DOHH2 (cell line): ENCODE measurements at regions not wholly inside any gene's neighbourhood (a gene's known extent, or its start where the extent isn't known, plus 50 kb on each side); places are given as distances from the start of the nearest gene placed in this dataset.

Experiments
- H3F3A ChIP-seq: fragments of 200-600 bp; sonication (generic), shearing (Covaris generic); 2 replicates; pipeline ENCODE4 v1.6.0; 2016; ENCODE audit warnings: antibody characterized with exemption, mild to moderate bottlenecking; ENCODE audit not compliant: control insufficient read depth, insufficient read depth
- H3K27ac ChIP-seq: fragments of 200-600 bp; sonication (generic); 2 replicates; pipeline ENCODE4 v1.5.1; 2014; ENCODE audit warnings: low read depth, mild to moderate bottlenecking, low read length, moderate library complexity
- H3K27me3 ChIP-seq: fragments of 200-600 bp; sonication (generic); 2 replicates; pipeline ENCODE4 v1.6.1; 2014; ENCODE audit warnings: mild to moderate bottlenecking, low read length, mixed read lengths; ENCODE audit not compliant: control insufficient read depth
- H3K36me3 ChIP-seq: fragments of 200-600 bp; sonication (generic); 2 replicates; pipeline ENCODE4 v1.6.1; 2014; ENCODE audit warnings: mild to moderate bottlenecking, low read length, moderate library complexity, mixed read lengths; ENCODE audit not compliant: control insufficient read depth
- H3K4me1 ChIP-seq: fragments of 200-600 bp; sonication (generic); 2 replicates; pipeline ENCODE4 v1.6.1; 2014; ENCODE audit warnings: mild to moderate bottlenecking, low read length, mixed read lengths; ENCODE audit not compliant: control insufficient read depth
- H3K4me2 ChIP-seq: fragments of 200-600 bp; sonication (generic); 2 replicates; pipeline ENCODE4 v1.6.0; 2014; ENCODE audit warnings: mild to moderate bottlenecking, low read length, moderate library complexity
- H3K4me3 ChIP-seq: fragments of 200-600 bp; sonication (generic); 2 replicates; pipeline ENCODE4 v1.5.1; 2014; ENCODE audit warnings: mild to moderate bottlenecking, low read length, mixed read lengths
- H3K79me2 ChIP-seq: fragments of 200-600 bp; sonication (generic); 2 replicates; pipeline ENCODE4 v1.6.1; 2014; ENCODE audit warnings: mild to moderate bottlenecking, low read length, mixed read lengths; ENCODE audit not compliant: control insufficient read depth
- H3K9me2 ChIP-seq: fragments of 200-600 bp; sonication (generic); replicated peaks from 2 replicates; pipeline ENCODE4 v1.6.1; 2014; ENCODE audit warnings: mild to moderate bottlenecking, low read length, mixed read lengths; ENCODE audit not compliant: control insufficient read depth
- H3K9me3 ChIP-seq: fragments of 200-600 bp; sonication (generic); 2 replicates; pipeline ENCODE4 v1.6.1; 2014; ENCODE audit warnings: antibody characterized with exemption, low read length, mixed read lengths; ENCODE audit not compliant: control insufficient read depth, insufficient read depth
- H4K20me1 ChIP-seq: fragments of 200-600 bp; sonication (generic); 2 replicates; pipeline ENCODE4 v1.6.0; 2014; ENCODE audit warnings: low read depth, mild to moderate bottlenecking, antibody characterized with exemption, low read length, moderate library complexity; ENCODE audit not compliant: control insufficient read depth, insufficient read depth
- CTCF ChIP-seq: fragments of 200-600 bp; sonication (generic); IDR thresholded peaks from one replicate; pipeline ENCODE4 v1.5.1; 2014; ENCODE audit warnings: antibody characterized with exemption, mild to moderate bottlenecking, low read depth, low read length; ENCODE audit not compliant: poor library complexity, severe bottlenecking
- EZH2phosphoT487 ChIP-seq: fragments of 200-600 bp; sonication (generic); IDR thresholded peaks from 2 replicates; pipeline ENCODE4 v1.6.1; 2017; ENCODE audit warnings: borderline replicate concordance, mild to moderate bottlenecking, antibody characterized with exemption, low read length, moderate library complexity, mixed read lengths

- no peaks in the 10 kb centered on the region for H3K9me3 ChIP-seq
- no peaks in the 10 kb centered on the region for H4K20me1 ChIP-seq
- no peak overlapping the region for H3K27ac ChIP-seq
- H3K4me3 ChIP-seq, result no peak overlapping the region
- TF ChIP-seq EZH2phosphoT487 (no peak), CTCF (no peak)
- peaks cover 9% of the 10 kb centered on the region for H3K4me1 ChIP-seq
- no peak overlapping the region for H3K4me2 ChIP-seq
- no peaks in the 10 kb centered on the region for H3K27me3 ChIP-seq
- no peaks in the 10 kb centered on the region for H3K79me2 ChIP-seq
- no peaks in the 10 kb centered on the region; the same call in 1 of the 2 replicates for H3K9me2 ChIP-seq
- H3F3A ChIP-seq, result no peaks in the 10 kb centered on the region
- no peaks in the 10 kb centered on the region for H3K36me3 ChIP-seq
Measured at GRCh38 chr16:82560805-82561325, 65.9 kb upstream of the CDH13 start.

GRCh38 chr16:82544378-82545160 lies 82.2 kb upstream of the CDH13 start:
- H3K36me3 ChIP-seq, result no peaks in the 10 kb centered on the region
- no peaks in the 10 kb centered on the region for H3K27me3 ChIP-seq
- no peaks in the 10 kb centered on the region for H3K4me1 ChIP-seq
- no peaks in the 10 kb centered on the region for H3K9me2 ChIP-seq
- H3K9me3 ChIP-seq, result no peaks in the 10 kb centered on the region
- H4K20me1 ChIP-seq, result no peaks in the 10 kb centered on the region
- no peaks in the 10 kb centered on the region for H3F3A ChIP-seq
- no peaks in the 10 kb centered on the region for H3K79me2 ChIP-seq
- no peak overlapping the region for H3K4me2 ChIP-seq
- no peak overlapping the region for H3K27ac ChIP-seq
- H3K4me3 ChIP-seq, result no peak overlapping the region
- no peak for TF ChIP-seq CTCF
- TF ChIP-seq EZH2phosphoT487, result no peak

GRCh38 chr16:82542714-82543113 lies 84.1 kb upstream of the CDH13 start:
- H3K4me3 ChIP-seq, result no peak overlapping the region
- H3K36me3 ChIP-seq, result no peaks in the 10 kb centered on the region
- H3K9me3 ChIP-seq, result no peaks in the 10 kb centered on the region
- no peak for TF ChIP-seq CTCF
- TF ChIP-seq EZH2phosphoT487, result no peak
- no peak overlapping the region for H3K4me2 ChIP-seq
- H3K9me2 ChIP-seq, result no peaks in the 10 kb centered on the region
- no peaks in the 10 kb centered on the region for H4K20me1 ChIP-seq
- H3K79me2 ChIP-seq, result no peaks in the 10 kb centered on the region
- no peak overlapping the region for H3K27ac ChIP-seq
- no peaks in the 10 kb centered on the region for H3K27me3 ChIP-seq
- no peaks in the 10 kb centered on the region for H3F3A ChIP-seq
- no peaks in the 10 kb centered on the region for H3K4me1 ChIP-seq
